DOHH2 (cell line): ENCODE measurements at regions not wholly inside any gene's neighbourhood (a gene's known extent, or its start where the extent isn't known, plus 50 kb on each side); places are given as distances from the start of the nearest gene placed in this dataset.

Source experiments
- H3F3A ChIP-seq: fragments of 200-600 bp; sonication (generic), shearing (Covaris generic); 2 replicates; pipeline ENCODE4 v1.6.0; 2016; ENCODE audit warnings: antibody characterized with exemption, mild to moderate bottlenecking; ENCODE audit not compliant: control insufficient read depth, insufficient read depth
- H3K27ac ChIP-seq: fragments of 200-600 bp; sonication (generic); 2 replicates; pipeline ENCODE4 v1.5.1; 2014; ENCODE audit warnings: low read depth, mild to moderate bottlenecking, low read length, moderate library complexity
- H3K27me3 ChIP-seq: fragments of 200-600 bp; sonication (generic); 2 replicates; pipeline ENCODE4 v1.6.1; 2014; ENCODE audit warnings: mild to moderate bottlenecking, low read length, mixed read lengths; ENCODE audit not compliant: control insufficient read depth
- H3K36me3 ChIP-seq: fragments of 200-600 bp; sonication (generic); 2 replicates; pipeline ENCODE4 v1.6.1; 2014; ENCODE audit warnings: mild to moderate bottlenecking, low read length, moderate library complexity, mixed read lengths; ENCODE audit not compliant: control insufficient read depth
- H3K4me1 ChIP-seq: fragments of 200-600 bp; sonication (generic); 2 replicates; pipeline ENCODE4 v1.6.1; 2014; ENCODE audit warnings: mild to moderate bottlenecking, low read length, mixed read lengths; ENCODE audit not compliant: control insufficient read depth
- H3K4me2 ChIP-seq: fragments of 200-600 bp; sonication (generic); 2 replicates; pipeline ENCODE4 v1.6.0; 2014; ENCODE audit warnings: mild to moderate bottlenecking, low read length, moderate library complexity
- H3K4me3 ChIP-seq: fragments of 200-600 bp; sonication (generic); 2 replicates; pipeline ENCODE4 v1.5.1; 2014; ENCODE audit warnings: mild to moderate bottlenecking, low read length, mixed read lengths
- H3K79me2 ChIP-seq: fragments of 200-600 bp; sonication (generic); 2 replicates; pipeline ENCODE4 v1.6.1; 2014; ENCODE audit warnings: mild to moderate bottlenecking, low read length, mixed read lengths; ENCODE audit not compliant: control insufficient read depth
- H3K9me2 ChIP-seq: fragments of 200-600 bp; sonication (generic); replicated peaks from 2 replicates; pipeline ENCODE4 v1.6.1; 2014; ENCODE audit warnings: mild to moderate bottlenecking, low read length, mixed read lengths; ENCODE audit not compliant: control insufficient read depth
- H3K9me3 ChIP-seq: fragments of 200-600 bp; sonication (generic); 2 replicates; pipeline ENCODE4 v1.6.1; 2014; ENCODE audit warnings: antibody characterized with exemption, low read length, mixed read lengths; ENCODE audit not compliant: control insufficient read depth, insufficient read depth
- H4K20me1 ChIP-seq: fragments of 200-600 bp; sonication (generic); 2 replicates; pipeline ENCODE4 v1.6.0; 2014; ENCODE audit warnings: low read depth, mild to moderate bottlenecking, antibody characterized with exemption, low read length, moderate library complexity; ENCODE audit not compliant: control insufficient read depth, insufficient read depth
- CTCF ChIP-seq: fragments of 200-600 bp; sonication (generic); IDR thresholded peaks from one replicate; pipeline ENCODE4 v1.5.1; 2014; ENCODE audit warnings: antibody characterized with exemption, mild to moderate bottlenecking, low read depth, low read length; ENCODE audit not compliant: poor library complexity, severe bottlenecking
- EZH2phosphoT487 ChIP-seq: fragments of 200-600 bp; sonication (generic); IDR thresholded peaks from 2 replicates; pipeline ENCODE4 v1.6.1; 2017; ENCODE audit warnings: borderline replicate concordance, mild to moderate bottlenecking, antibody characterized with exemption, low read length, moderate library complexity, mixed read lengths

GRCh38 chr5:87541033-87541432 lies 128.3 kb upstream of the CCNH start:
- Histone ChIP-seq H3K4me2 (no peak overlapping the region), H3K4me3 (no peak overlapping the region), H3K9me3 (no peaks in the 10 kb centered on the region), H3K27ac (no peak overlapping the region), H3F3A (no peaks in the 10 kb centered on the region), H4K20me1 (no peaks in the 10 kb centered on the region), H3K4me1 (no peaks in the 10 kb centered on the region), H3K27me3 (no peaks in the 10 kb centered on the region), H3K79me2 (no peaks in the 10 kb centered on the region), H3K9me2 (no peaks in the 10 kb centered on the region), H3K36me3 (no peaks in the 10 kb centered on the region)
- TF ChIP-seq CTCF (no peak), EZH2phosphoT487 (no peak)

GRCh38 chr5:87539839-87540238 lies 127.1 kb upstream of the CCNH start:
- Histone ChIP-seq H3F3A (no peaks in the 10 kb centered on the region), H4K20me1 (no peaks in the 10 kb centered on the region)

GRCh38 chr5:87536365-87536764 lies 123.6 kb upstream of the CCNH start:
- Histone ChIP-seq H3K36me3 (no peaks in the 10 kb centered on the region), H3K27ac (no peak overlapping the region), H3K27me3 (no peaks in the 10 kb centered on the region), H3K4me3 (no peak overlapping the region), H3K79me2 (no peaks in the 10 kb centered on the region), H3K9me2 (no peaks in the 10 kb centered on the region), H3F3A (no peaks in the 10 kb centered on the region), H4K20me1 (no peaks in the 10 kb centered on the region), H3K4me2 (no peak overlapping the region), H3K4me1 (no peaks in the 10 kb centered on the region), H3K9me3 (no peaks in the 10 kb centered on the region)
- TF ChIP-seq EZH2phosphoT487, result no peak
- no peak for TF ChIP-seq CTCF

More at GRCh38 chr5:87539839-87540238, 127.1 kb upstream of the CCNH start:
- no peaks in the 10 kb centered on the region for H3K4me1 ChIP-seq
- no peaks in the 10 kb centered on the region for H3K27me3 ChIP-seq
- H3K27ac ChIP-seq, result no peak overlapping the region
- no peak overlapping the region for H3K4me2 ChIP-seq
- no peaks in the 10 kb centered on the region for H3K36me3 ChIP-seq
- H3K79me2 ChIP-seq, result no peaks in the 10 kb centered on the region
- no peaks in the 10 kb centered on the region for H3K9me2 ChIP-seq
- no peak overlapping the region for H3K4me3 ChIP-seq
- TF ChIP-seq CTCF (no peak), EZH2phosphoT487 (no peak)
- H3K9me3 ChIP-seq, result no peaks in the 10 kb centered on the region

GRCh38 chr5:87535706-87536105 lies 123.0 kb upstream of the CCNH start:
- H3K9me2 ChIP-seq, result no peaks in the 10 kb centered on the region
- H3F3A ChIP-seq, result no peaks in the 10 kb centered on the region
- no peaks in the 10 kb centered on the region for H3K79me2 ChIP-seq
- no peak for TF ChIP-seq CTCF
- no peak for TF ChIP-seq EZH2phosphoT487
- no peak overlapping the region for H3K4me2 ChIP-seq
- H3K4me3 ChIP-seq, result no peak overlapping the region
- H3K9me3 ChIP-seq, result no peaks in the 10 kb centered on the region
- no peaks in the 10 kb centered on the region for H4K20me1 ChIP-seq
- no peak overlapping the region for H3K27ac ChIP-seq
- H3K27me3 ChIP-seq, result no peaks in the 10 kb centered on the region
- no peaks in the 10 kb centered on the region for H3K36me3 ChIP-seq
- no peaks in the 10 kb centered on the region for H3K4me1 ChIP-seq
